ENCODE measurements at regions not wholly inside any gene's neighbourhood (a gene's known extent, or its start where the extent isn't known, plus 50 kb on each side); places are given as distances from the start of the nearest gene placed in this dataset.
"Not testable (repeated sequence)": the region's sequence is repeated elsewhere in the genome, so short reads cannot be mapped to it uniquely, and the experiment has no call there.

DNA sequence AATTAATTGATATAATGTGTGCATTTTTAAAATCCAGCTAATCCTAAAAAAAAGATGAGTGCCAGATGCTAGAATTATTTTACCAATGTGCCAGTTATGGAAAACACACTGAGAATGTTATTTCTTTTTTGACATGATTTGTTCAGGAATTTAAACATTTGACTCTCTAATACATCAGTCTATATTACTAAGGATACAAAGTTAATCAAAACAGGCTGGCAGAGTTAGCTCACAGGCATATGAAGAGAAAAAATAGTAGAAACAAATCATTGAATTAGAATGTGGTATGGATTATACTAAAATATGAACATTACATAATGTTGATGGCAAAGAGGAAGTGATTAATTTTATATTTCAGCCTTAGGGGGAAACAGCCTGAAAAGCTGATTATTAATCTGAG, 368.3 kb upstream of the GJE1 start:
- Mint-ChIP-seq H3K27me3 (ENCODE audit: low read depth) (no peaks in the 10 kb centered on the region), H3K9me3 (no peaks in the 10 kb centered on the region), H3K36me3 (ENCODE audit: low read depth) (no peaks in the 10 kb centered on the region), H3K4me3 (no peak overlapping the region), H3K27ac (no peak overlapping the region), H3K4me1 (no peaks in the 10 kb centered on the region)
- TF ChIP-seq, protein P1, sequence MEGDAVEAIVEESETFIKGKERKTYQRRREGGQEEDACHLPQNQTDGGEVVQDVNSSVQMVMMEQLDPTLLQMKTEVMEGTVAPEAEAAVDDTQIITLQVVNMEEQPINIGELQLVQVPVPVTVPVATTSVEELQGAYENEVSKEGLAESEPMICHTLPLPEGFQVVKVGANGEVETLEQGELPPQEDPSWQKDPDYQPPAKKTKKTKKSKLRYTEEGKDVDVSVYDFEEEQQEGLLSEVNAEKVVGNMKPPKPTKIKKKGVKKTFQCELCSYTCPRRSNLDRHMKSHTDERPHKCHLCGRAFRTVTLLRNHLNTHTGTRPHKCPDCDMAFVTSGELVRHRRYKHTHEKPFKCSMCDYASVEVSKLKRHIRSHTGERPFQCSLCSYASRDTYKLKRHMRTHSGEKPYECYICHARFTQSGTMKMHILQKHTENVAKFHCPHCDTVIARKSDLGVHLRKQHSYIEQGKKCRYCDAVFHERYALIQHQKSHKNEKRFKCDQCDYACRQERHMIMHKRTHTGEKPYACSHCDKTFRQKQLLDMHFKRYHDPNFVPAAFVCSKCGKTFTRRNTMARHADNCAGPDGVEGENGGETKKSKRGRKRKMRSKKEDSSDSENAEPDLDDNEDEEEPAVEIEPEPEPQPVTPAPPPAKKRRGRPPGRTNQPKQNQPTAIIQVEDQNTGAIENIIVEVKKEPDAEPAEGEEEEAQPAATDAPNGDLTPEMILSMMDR (IDR thresholded peaks at IDR 0.05; ENCODE audit: unreplicated experiment in 3 of 3), result no peak

GRCh38 chr6:141758430-141758829, 374.3 kb upstream of the GJE1 start:
- Mint-ChIP-seq H3K27me3 (ENCODE audit: low read depth) (peaks cover 4% of the 10 kb centered on the region), H3K4me1 (no peaks in the 10 kb centered on the region), H3K27ac (no peak overlapping the region), H3K4me3 (no peak overlapping the region), H3K9me3 (no peaks in the 10 kb centered on the region), H3K36me3 (ENCODE audit: low read depth) (no peaks in the 10 kb centered on the region)
- TF ChIP-seq, protein P1 (IDR thresholded peaks at IDR 0.05; ENCODE audit: unreplicated experiment in 3 of 3), result no peak

GRCh38 chr6:141753180-141753579, 379.5 kb upstream of the GJE1 start:
- no peak overlapping the region for H3K4me3 Mint-ChIP-seq
- H3K4me1 Mint-ChIP-seq, result no peaks in the 10 kb centered on the region
- no peaks in the 10 kb centered on the region for H3K27me3 Mint-ChIP-seq (ENCODE audit: low read depth)
- no peaks in the 10 kb centered on the region for H3K9me3 Mint-ChIP-seq
- TF ChIP-seq, protein P1 (IDR thresholded peaks at IDR 0.05; ENCODE audit: unreplicated experiment in 3 of 3), result no peak
- H3K27ac Mint-ChIP-seq, result no peak overlapping the region
- no peaks in the 10 kb centered on the region for H3K36me3 Mint-ChIP-seq (ENCODE audit: low read depth)

DNA sequence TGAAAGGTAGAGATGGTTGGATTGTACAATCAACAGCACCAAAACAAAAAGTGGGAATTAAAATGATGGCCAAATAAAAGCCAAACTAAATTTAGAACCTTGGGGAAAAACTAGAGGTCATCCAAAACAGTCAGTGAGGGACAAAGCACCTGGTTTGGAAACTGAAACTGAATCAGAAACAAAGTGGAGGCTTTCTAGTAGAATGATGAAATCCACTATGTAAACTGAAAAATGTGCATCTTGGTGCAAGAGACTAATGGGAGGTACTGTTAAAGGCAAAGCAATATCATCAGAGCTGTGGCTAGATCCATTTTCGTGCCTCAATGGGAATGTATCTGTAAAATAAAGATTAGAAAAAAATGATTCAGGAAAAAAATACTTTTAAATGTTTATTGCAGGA, 380.0 kb upstream of the GJE1 start:
- no peaks in the 10 kb centered on the region for H3K9me3 Mint-ChIP-seq
- TF ChIP-seq, protein P1 (IDR thresholded peaks at IDR 0.05; ENCODE audit: unreplicated experiment in 3 of 3), result no peak
- H3K4me3 Mint-ChIP-seq, result no peak overlapping the region
- no peak overlapping the region for H3K27ac Mint-ChIP-seq
- H3K4me1 Mint-ChIP-seq, result no peaks in the 10 kb centered on the region
- no peaks in the 10 kb centered on the region for H3K27me3 Mint-ChIP-seq (ENCODE audit: low read depth)
- no peaks in the 10 kb centered on the region for H3K36me3 Mint-ChIP-seq (ENCODE audit: low read depth)

DNA sequence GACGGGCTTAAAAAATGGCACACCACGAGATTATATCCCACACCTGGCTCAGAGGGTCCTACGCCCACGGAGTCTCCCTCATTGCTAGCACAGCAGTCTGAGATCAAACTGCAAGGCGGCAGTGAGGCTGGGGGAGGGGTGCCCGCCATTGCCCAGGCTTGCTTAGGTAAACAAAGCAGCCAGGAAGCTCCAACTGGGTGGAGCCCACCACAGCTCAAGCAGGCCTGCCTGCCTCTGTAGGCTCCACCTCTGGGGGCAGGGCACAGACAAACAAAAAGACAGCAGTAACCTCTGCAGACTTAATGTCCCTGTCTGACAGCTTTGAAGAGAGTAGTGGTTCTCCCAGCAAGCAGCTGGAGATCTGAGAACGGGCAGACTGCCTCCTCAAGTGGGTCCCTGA, 386.4 kb upstream of the GJE1 start:
- H3K27me3 Mint-ChIP-seq (ENCODE audit: low read depth); H3K4me3 Mint-ChIP-seq; H3K36me3 Mint-ChIP-seq (ENCODE audit: low read depth); H3K4me1 Mint-ChIP-seq; H3K27ac Mint-ChIP-seq: not testable (repeated sequence)
- H3K9me3 Mint-ChIP-seq, result peaks cover 11% of the 10 kb centered on the region

DNA sequence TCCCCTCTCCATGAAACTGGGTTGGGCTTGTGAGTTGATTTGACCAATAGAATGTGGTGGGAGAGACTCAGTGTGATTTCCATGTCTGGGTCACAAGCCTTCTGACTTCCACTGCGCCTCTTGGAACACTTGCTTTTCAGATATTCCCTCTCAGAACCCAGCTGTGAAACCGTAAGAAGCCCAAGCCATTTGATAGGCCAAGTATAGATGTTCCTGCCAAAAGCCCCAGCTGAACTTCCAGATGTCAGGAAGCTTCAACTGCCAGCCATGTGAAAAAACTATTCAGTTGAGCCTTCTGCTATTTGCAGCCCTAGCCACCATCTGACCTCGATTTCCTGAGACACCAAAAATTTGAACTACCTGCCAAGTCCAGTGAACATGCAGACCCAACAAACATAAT, 387.8 kb upstream of the GJE1 start:
- TF ChIP-seq, protein P1 (IDR thresholded peaks at IDR 0.05; ENCODE audit: unreplicated experiment in 3 of 3), result no peak
- Mint-ChIP-seq H3K4me1 (no peaks in the 10 kb centered on the region), H3K27ac (no peak overlapping the region), H3K4me3 (no peak overlapping the region), H3K27me3 (ENCODE audit: low read depth) (peaks cover 5% of the 10 kb centered on the region), H3K9me3 (peaks cover 11% of the 10 kb centered on the region), H3K36me3 (ENCODE audit: low read depth) (no peaks in the 10 kb centered on the region)

Measured in nephron (organoid).